ENCODE measurements at regions not wholly inside any gene's neighbourhood (a gene's known extent, or its start where the extent isn't known, plus 50 kb on each side); places are given as distances from the start of the nearest gene placed in this dataset.
"Not testable (repeated sequence)": the region's sequence is repeated elsewhere in the genome, so short reads cannot be mapped to it uniquely, and the experiment has no call there.

- no peak for TF ChIP-seq CTCF (IDR thresholded peaks at IDR 0.05; ENCODE audit: borderline replicate concordance)
- Histone ChIP-seq H3K4me3 (no peak overlapping the region), H3K27me3 (ENCODE audit: low read depth) (no peaks in the 10 kb centered on the region), H3K27ac (replicated peaks) (peak overlapping the region; percentile 82), H3K9me3 (replicated peaks) (no peaks in the 10 kb centered on the region), H3K4me1 (peaks cover 62% of the 10 kb centered on the region), H3K36me3 (no peaks in the 10 kb centered on the region)
- intact Hi-C loops (cut with micrococcal nuclease), result no loop called here
- DNase-seq, result no peak
These were observed 99.5 kb downstream of the GPR85 start for GRCh38 chr7:112987171-112987570.

- peaks cover 66% of the 10 kb centered on the region for H3K4me1 ChIP-seq
- no peak for DNase-seq
- H3K27ac ChIP-seq (replicated peaks), result peak overlapping the region; percentile 82
- no peaks in the 10 kb centered on the region for H3K36me3 ChIP-seq
- H3K9me3 ChIP-seq (replicated peaks), result no peaks in the 10 kb centered on the region
- intact Hi-C loops (cut with micrococcal nuclease), result no loop called here
- no peaks in the 10 kb centered on the region for H3K27me3 ChIP-seq (ENCODE audit: low read depth)
- TF ChIP-seq CTCF (IDR thresholded peaks at IDR 0.05; ENCODE audit: borderline replicate concordance), result no peak
- H3K4me3 ChIP-seq, result no peak overlapping the region
These were observed 100.2 kb downstream of the GPR85 start for GRCh38 chr7:112986256-112987031.

- H3K4me1 ChIP-seq, result peaks cover 66% of the 10 kb centered on the region
- no peaks in the 10 kb centered on the region for H3K9me3 ChIP-seq (replicated peaks)
- no peaks in the 10 kb centered on the region for H3K27me3 ChIP-seq (ENCODE audit: low read depth)
- intact Hi-C loops (cut with micrococcal nuclease), result no loop called here
- H3K4me3 ChIP-seq, result no peak overlapping the region
- H3K36me3 ChIP-seq, result no peaks in the 10 kb centered on the region
- no peak for TF ChIP-seq CTCF (IDR thresholded peaks at IDR 0.05; ENCODE audit: borderline replicate concordance)
- peak overlapping the region; percentile 82 for H3K27ac ChIP-seq (replicated peaks)
- DNase-seq, result no peak
These were observed 101.1 kb downstream of the GPR85 start for GRCh38 chr7:112985377-112985987.

- no peaks in the 10 kb centered on the region for H3K36me3 ChIP-seq
- no peak overlapping the region for H3K4me3 ChIP-seq
- no peak for DNase-seq
- H3K27me3 ChIP-seq (ENCODE audit: low read depth), result no peaks in the 10 kb centered on the region
- intact Hi-C loops (cut with micrococcal nuclease), result no loop called here
- H3K27ac ChIP-seq (replicated peaks), result peak overlapping the region; percentile 82
- H3K4me1 ChIP-seq, result peaks cover 56% of the 10 kb centered on the region
- TF ChIP-seq CTCF (IDR thresholded peaks at IDR 0.05; ENCODE audit: borderline replicate concordance), result no peak
- no peaks in the 10 kb centered on the region for H3K9me3 ChIP-seq (replicated peaks)
These were observed 104.1 kb downstream of the GPR85 start for GRCh38 chr7:112982441-112983063.

- DNase-seq, result no peak
- H3K9me3 ChIP-seq (replicated peaks), result no peaks in the 10 kb centered on the region
- no peak overlapping the region for H3K4me3 ChIP-seq
- intact Hi-C loops (cut with micrococcal nuclease), result no loop called here
- TF ChIP-seq CTCF (IDR thresholded peaks at IDR 0.05; ENCODE audit: borderline replicate concordance), result no peak
- H3K27me3 ChIP-seq (ENCODE audit: low read depth), result no peaks in the 10 kb centered on the region
- no peaks in the 10 kb centered on the region for H3K36me3 ChIP-seq
- peak overlapping the region; percentile 82 for H3K27ac ChIP-seq (replicated peaks)
- H3K4me1 ChIP-seq, result peaks cover 50% of the 10 kb centered on the region
These were observed 104.7 kb downstream of the GPR85 start for GRCh38 chr7:112981966-112982365.

- peaks cover 21% of the 10 kb centered on the region for H3K4me1 ChIP-seq
- intact Hi-C loops (cut with micrococcal nuclease); DNase-seq; H3K36me3 ChIP-seq; H3K27ac ChIP-seq (replicated peaks); H3K4me3 ChIP-seq; H3K27me3 ChIP-seq (ENCODE audit: low read depth); H3K9me3 ChIP-seq (replicated peaks): not testable (repeated sequence)
These were observed 107.6 kb downstream of the GPR85 start for GRCh38 chr7:112979055-112979454.

GRCh38 chr7:112977244-112977955 lies 109.2 kb downstream of the GPR85 start:
- H3K27me3 ChIP-seq (ENCODE audit: low read depth); DNase-seq; H3K27ac ChIP-seq (replicated peaks); H3K4me3 ChIP-seq; H3K36me3 ChIP-seq; H3K9me3 ChIP-seq (replicated peaks); H3K4me1 ChIP-seq; intact Hi-C loops (cut with micrococcal nuclease): not testable (repeated sequence)

Data from left ventricle myocardium inferior (tissue), 1 donor.